Right ventricle myocardium superior (tissue), 1 donor: ENCODE measurements at regions not wholly inside any gene's neighbourhood (a gene's known extent, or its start where the extent isn't known, plus 50 kb on each side); places are given as distances from the start of the nearest gene placed in this dataset.
A peak's percentile ranks its signal among the peaks of the same experiment; 100 is the strongest.
"Not testable (repeated sequence)": the region's sequence is repeated elsewhere in the genome, so short reads cannot be mapped to it uniquely, and the experiment has no call there.

Source experiments
- ATAC-seq: fragments of 200-7000 bp; cut with Tn5 transposase; one replicate; pipeline ENCODE4 v1.9.1; 2020; ENCODE audit warnings: mild to moderate bottlenecking; ENCODE audit not compliant: poor library complexity
- DNase-seq: peaks from one replicate; pipeline ENCODE4 v3.0.0-alpha.2; 2020
- intact Hi-C: fragments of 100-400 bp; cut with DNase I; formaldehyde crosslinking; loops from one replicate; pipeline ENCODE4 v1.11.2; 2022
- donor health status: DM: no; HTN: yes; CAD: no; lungs with severe emphysema.

- intact Hi-C loops = no loop called here
- ATAC-seq = no peak
- DNase-seq = no peak
Measured at GRCh38 chr3:59526999-59527398, 477.2 kb upstream of the CFAP20DC start.

- no peak for ATAC-seq
- no peak for DNase-seq
- intact Hi-C loops = no loop called here
Measured at GRCh38 chr3:59522550-59522949, 472.7 kb upstream of the CFAP20DC start.

DNA sequence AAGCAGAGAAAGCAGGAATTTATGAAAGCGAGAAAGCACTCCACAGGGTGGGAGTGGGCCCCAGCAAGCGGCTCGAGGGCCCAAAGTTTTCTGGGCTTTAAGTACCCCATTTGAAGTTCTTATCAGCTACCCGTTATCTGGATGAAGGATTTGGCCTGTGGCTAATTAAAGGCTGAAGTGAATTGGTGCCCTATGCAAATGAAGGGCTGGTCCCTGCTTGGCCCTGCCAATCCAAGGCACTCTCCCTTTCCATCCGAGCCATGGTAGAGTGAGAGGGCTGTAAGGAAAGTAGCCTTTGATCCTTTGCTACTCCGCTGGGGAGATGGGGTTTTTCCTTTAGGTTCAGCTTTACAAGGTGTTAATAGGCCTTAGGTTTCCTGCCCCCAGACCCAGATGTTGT, 469.3 kb upstream of the CFAP20DC start:
- ATAC-seq (no peak), DNase-seq (no peak)
- intact Hi-C loops = no loop called here

GRCh38 chr3:59518283-59519055, 468.6 kb upstream of the CFAP20DC start:
- ATAC-seq = no peak
- intact Hi-C loops = no loop called here

GRCh38 chr3:59517388-59517787, 467.6 kb upstream of the CFAP20DC start:
- DNase-seq (no peak), ATAC-seq (no peak)
- intact Hi-C loops = no loop called here

More at GRCh38 chr3:59518283-59519055, 468.6 kb upstream of the CFAP20DC start:
- no peak for DNase-seq

- no peak for DNase-seq
- intact Hi-C loops = no loop called here
- ATAC-seq = no peak
Measured at GRCh38 chr3:59515966-59516365, 466.1 kb upstream of the CFAP20DC start.

- intact Hi-C loops = no loop called here
- no peak for ATAC-seq
- no peak for DNase-seq
Measured at GRCh38 chr3:59514865-59515482, 465.1 kb upstream of the CFAP20DC start.

GRCh38 chr3:59513570-59513969, 463.7 kb upstream of the CFAP20DC start:
- no peak for ATAC-seq
- intact Hi-C loops = no loop called here
- no peak for DNase-seq

- no peak for ATAC-seq
- no peak for DNase-seq
- intact Hi-C loops = no loop called here
Measured at GRCh38 chr3:59512066-59512465, 462.2 kb upstream of the CFAP20DC start.

DNA sequence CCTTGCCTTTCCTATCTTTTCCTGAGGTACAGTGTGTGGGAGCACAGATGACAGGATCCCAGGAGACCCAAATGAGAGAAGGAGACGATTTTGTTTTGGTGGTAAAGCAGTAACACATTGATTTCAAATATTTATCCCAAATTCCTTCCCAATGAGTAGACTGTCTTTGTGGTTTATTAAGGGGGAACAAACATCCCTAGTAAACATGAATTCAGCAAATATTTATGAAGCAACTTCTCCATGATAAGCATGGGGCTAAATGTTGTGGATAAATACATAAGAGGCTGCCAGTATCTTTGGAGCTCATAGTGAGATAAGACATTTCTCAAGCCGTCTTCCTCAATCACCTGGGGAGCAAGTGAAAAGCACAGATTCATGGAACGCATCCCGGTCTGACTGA, 460.8 kb upstream of the CFAP20DC start:
- ATAC-seq = no peak
- intact Hi-C loops = no loop called here
- no peak for DNase-seq

DNA sequence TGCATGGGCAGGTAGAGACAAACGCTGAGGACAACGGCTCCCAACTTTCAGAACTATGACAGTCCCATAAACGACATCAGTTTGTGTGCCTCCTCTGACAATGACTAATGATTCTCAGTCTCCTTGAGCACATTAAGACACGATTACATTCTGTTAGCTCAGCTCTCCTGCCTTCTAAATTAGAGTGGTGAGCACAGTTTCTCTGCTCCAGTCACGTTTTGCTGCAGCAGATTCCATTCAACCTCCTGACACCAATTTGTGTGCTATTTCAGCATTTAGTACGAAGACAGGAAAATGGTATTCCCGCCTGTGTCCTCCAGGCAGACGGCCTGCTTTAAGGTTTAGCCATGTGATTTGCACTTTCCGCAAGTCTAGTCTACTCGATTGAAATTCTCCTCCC, 458.4 kb upstream of the CFAP20DC start:
- intact Hi-C loops = no loop called here
- ATAC-seq (no peak), DNase-seq (no peak)

- intact Hi-C loops = no loop called here
- no peak for DNase-seq
- ATAC-seq = no peak
Measured at GRCh38 chr3:59506191-59506590, 456.4 kb upstream of the CFAP20DC start.

DNA sequence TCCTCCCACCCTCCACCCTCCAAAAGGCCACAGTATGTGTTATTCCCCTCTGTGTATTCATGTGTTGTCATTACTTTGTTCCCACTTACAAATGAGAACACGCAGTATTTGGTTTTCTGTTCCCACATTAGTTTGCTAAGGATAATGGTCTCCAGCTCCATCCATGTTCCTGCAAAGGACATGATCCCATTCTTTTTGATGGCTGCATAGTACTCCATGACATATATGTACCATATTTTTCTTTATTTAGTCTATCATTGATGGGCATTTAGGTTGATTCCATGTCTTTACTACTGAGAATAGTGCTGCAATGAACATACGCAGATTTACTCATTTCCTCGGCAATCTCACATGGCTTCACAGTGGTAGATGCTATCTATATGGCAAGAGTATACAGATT, 453.6 kb upstream of the CFAP20DC start:
- ATAC-seq (no peak), DNase-seq (no peak)
- intact Hi-C loops = no loop called here

DNA sequence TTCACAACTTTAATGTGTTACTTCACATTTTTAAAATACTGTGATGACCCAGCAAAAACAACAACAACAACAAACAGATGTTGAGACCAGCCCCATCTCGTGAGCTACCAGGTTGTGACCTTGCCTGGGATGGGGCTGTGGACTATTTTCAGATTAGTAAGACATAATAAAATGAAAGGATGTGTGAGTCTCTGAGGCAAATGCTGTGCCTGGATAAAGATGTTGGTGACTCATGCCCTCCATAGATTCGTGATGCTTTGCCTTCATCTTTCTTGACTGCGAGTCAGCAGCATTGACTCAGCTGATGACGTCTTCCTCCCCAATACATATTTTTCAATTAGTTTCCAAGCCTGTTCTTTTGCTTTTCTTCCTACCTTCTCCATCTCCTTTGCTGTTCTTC, 453.0 kb upstream of the CFAP20DC start:
- intact Hi-C loops = no loop called here
- DNase-seq (no peak), ATAC-seq (no peak)

GRCh38 chr3:59499954-59500353, 450.1 kb upstream of the CFAP20DC start:
- ATAC-seq (no peak), DNase-seq (no peak)
- intact Hi-C loops = no loop called here

DNA sequence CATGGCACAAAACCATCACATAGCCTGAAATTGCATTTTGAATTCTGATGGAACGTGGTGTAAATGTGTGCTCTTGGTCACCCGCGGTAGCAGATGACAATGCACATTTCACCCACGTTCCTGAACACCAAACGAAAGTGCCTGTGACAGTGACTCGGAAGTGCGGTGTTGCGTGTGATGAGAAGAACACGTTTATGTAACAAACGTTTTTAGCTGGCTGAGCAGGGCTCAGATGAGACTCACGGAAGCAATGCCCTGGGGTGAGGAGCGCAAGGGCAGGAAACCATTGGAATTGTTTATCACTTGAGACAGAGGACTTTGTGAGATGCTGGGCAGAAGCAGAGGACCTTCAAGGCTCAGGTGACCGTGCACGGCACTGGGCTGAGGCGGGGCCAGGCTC, 449.2 kb upstream of the CFAP20DC start:
- peak; percentile 24 for DNase-seq
- intact Hi-C loops = no loop called here
- ATAC-seq = no peak

- DNase-seq = no peak
- no peak for ATAC-seq
- intact Hi-C loops = no loop called here
Measured at GRCh38 chr3:59496250-59496649, 446.4 kb upstream of the CFAP20DC start.

DNA sequence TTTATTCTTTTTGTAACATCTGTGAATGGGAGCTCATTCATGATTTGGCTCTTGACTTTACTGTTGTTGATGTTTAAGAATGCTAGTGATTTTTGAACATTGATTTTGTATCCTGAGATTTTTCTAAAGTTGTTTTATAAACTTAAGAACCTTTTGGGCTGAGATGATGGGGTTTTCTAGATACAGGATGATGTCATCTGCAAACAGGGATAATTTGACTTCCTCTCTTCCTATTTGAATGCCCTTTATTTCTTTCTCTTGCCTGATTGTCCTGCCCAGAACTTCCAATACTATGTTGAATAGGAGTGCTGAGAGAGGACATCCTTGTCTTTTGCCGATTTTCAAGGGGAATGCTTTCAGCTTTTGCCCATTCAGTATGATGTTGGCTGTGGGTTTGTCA, 445.1 kb upstream of the CFAP20DC start:
- intact Hi-C loops, ATAC-seq: not testable (repeated sequence)

GRCh38 chr3:59486520-59486919, 436.7 kb upstream of the CFAP20DC start:
- peak; percentile 93 for ATAC-seq
- intact Hi-C loops = no loop called here

More for the DNA sequence above, 445.1 kb upstream of the CFAP20DC start:
- not testable (repeated sequence) for DNase-seq

GRCh38 chr3:59483191-59483590, 433.4 kb upstream of the CFAP20DC start:
- ATAC-seq (no peak), DNase-seq (no peak)
- intact Hi-C loops = no loop called here

More at GRCh38 chr3:59486520-59486919, 436.7 kb upstream of the CFAP20DC start:
- no peak for DNase-seq
